HG02678 (cell line): ENCODE measurements at regions not wholly inside any gene's neighbourhood (a gene's known extent, or its start where the extent isn't known, plus 50 kb on each side); places are given as distances from the start of the nearest gene placed in this dataset.

Experiments
- ATAC-seq: cut with Tn5 transposase; IDR thresholded peaks from one replicate; pipeline ENCODE4 v1.9.1; 2021; ENCODE audit warnings: mild to moderate bottlenecking, moderate library complexity; ENCODE audit not compliant: unreplicated experiment

DNA sequence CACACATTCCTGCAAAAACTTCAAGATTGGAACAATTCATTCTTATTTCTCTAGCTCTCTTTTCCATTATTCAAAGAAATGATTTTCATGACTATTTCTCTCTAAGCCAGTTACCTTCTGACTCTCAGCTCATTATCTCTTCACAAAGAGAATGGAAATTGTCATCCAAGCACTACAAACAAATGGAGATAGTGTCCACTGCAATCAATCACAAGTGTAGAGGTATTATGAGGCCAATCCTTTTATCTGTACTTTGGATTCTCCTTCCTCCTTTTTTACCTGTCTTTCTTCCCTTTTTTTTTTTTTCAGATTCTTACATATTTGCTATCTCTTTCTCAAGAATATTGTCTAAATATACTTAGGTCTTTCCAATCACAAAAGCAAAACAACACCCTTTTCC lies 497.7 kb upstream of the MEF2C start:
- no peak for ATAC-seq

DNA sequence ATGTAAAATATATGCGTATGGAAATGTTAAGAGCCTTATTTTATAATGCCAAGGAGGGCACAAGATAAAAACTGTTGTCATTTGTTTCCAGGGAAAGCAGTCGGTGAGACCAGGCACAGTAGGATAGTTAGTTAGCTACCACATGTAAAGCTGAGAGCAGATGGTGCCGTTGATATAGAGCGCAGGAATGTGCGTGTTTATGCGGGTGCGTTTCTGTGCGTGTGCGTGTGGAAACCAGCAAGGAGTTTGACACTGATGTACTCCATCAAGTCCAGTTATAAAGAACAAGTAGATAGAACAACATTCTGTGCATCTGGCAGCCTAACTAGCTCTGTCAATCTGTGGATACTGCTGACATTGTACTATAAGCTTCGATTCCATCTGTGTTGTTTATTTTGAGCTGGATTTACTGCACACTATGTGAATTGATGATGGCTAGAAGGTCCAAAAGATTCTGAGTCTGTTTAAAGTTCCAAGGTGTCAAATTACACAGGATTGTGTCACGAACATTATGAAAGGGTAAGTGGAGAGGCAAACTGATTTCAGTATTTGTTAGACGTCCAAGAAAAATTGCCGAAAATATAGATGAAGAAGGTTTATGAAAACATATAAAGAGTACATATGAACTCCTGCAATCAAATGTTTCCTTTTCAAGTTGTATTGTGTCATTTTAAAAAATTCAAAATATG lies 494.9 kb upstream of the MEF2C start:
- no peak for ATAC-seq

DNA sequence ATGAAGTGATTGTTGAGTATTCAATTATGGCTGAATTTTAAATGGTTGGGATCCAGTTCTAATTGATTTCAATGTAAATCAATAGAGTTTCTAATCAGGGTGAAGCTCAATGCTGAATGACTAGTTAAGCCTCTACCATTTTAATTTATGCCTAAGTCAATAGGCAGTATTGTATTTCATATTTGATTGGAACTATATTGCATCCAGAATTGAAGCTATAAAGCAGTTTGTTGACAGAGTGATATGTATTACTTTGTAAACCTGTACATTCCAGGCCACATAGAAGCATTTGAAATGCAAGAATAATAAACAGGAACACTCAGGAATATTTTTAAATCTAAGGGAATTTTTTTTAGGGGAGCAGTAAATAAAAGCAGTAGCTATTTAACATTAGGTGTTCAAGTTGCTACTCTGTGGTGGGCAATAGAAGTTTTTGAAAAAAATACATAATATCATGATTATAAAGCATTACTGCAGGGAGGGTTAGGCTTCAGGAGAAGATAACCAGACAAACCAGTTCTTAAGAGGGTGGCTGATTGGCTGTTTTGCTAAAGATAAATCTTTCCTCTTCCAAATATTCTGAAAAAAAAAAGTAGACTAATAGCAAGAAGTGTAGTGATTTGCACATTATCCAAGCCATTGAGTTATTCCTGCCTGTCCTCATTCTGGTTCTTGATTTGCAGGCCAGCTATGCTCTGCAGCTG lies 492.0 kb upstream of the MEF2C start:
- no peak for ATAC-seq

DNA sequence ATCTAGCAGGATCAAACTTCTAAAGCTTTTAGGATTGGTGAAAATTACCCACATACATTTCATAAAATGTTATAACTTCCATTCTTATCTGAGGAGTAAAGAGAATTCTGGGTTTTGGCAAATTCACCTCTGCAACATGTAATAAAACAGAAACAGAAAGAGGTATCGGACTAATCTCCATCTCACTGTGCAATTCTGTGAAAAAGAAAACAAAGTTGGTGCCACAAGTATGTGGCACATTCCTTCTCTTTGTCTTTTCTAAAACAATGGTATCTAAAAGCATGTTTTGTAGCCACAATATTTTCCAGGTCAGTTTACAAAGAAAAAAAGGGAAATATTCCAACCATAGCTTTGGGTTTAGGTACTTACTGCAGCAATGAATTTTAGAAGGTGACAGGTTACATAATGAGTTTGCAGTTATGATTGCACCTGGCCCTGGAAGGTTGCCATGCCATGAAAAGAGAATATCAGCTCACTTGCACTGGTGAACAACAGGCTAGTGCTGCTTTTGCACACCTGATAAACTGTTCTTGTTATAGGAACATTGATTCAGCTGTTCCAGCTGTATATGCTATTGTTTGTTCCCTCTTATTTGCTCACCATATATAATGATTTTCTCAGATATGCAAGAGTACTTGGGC lies 491.3 kb upstream of the MEF2C start:
- ATAC-seq: no peak

DNA sequence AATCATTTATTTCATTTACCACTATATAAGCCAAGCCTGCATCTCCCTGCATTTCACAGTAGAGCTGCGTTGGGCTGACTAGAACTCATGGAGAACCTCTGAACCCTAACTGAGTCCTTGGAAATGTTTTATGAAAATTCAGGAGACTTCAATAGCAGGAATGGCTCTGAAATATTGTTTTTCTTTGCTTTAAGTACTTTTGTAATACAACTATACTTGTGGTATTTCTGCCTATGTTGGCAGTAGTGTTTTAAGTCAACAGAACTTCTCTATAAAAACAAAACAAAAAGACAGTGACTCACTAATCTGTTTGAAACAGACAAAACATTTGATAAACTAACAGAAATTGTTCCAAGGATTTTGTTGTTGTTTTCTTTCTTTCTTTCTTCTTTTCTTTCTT lies 489.2 kb upstream of the MEF2C start:
- ATAC-seq: no peak

GRCh38 chr5:89371646-89372045 lies 488.7 kb upstream of the MEF2C start:
- no peak for ATAC-seq

- ATAC-seq: no peak
Measured at GRCh38 chr5:89359046-89359445, 476.1 kb upstream of the MEF2C start.

DNA sequence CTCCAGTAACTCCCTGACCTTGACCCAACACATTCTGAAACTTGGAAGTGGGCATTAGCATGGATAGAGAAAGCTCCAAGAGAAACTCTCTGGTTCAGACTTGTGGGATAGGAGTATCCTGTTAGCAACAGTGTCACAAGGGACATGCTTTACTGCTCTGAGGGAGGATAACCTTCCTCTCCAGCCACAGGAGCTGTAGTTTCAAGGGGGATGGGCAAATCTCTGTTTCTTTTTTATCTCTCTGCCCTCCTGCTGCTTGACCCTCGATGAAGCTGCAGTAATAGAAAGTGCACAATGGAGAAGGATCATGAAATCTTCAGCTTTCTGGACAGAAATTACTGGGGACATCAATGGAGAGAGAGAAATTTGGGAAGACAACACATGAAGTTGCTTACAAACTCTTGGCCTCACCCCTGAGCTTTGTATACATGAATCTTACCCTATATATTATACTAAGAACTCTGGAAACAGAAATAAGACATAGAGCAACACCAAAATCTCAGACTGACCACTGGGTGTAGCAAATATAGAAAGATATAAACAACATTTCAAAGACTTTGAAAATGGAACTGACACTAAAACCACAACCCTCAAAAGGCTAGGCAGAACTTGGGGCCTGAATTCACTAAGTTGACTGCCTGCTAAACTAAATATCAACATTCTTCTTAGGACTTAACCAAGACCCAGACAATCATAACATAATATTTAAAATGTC lies 471.0 kb upstream of the MEF2C start:
- ATAC-seq: peak; percentile 78

DNA sequence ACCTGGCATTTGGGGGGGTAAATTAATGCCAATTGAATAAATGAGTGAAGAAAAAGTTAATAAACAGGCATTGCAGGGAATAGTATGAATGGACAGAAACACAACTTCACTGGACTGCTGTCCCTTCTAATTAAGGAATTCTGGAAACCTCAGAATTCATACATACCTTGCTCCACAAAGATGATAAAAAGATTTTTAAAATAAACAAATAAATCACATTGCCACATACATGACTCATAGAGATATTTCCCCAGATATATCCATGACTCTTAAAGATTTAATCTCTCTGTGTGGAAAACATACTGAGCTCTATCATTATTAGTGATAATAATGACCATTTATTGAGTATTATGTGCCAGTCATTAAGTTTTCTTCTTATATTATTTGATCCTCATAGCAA lies 469.0 kb upstream of the MEF2C start:
- no peak for ATAC-seq

GRCh38 chr5:89351222-89351621 lies 468.2 kb upstream of the MEF2C start:
- no peak for ATAC-seq

GRCh38 chr5:89350684-89351083 lies 467.7 kb upstream of the MEF2C start:
- no peak for ATAC-seq

- ATAC-seq: no peak
Measured at GRCh38 chr5:89349246-89349980, 466.4 kb upstream of the MEF2C start.

GRCh38 chr5:89346573-89346972 lies 463.6 kb upstream of the MEF2C start:
- ATAC-seq: no peak

DNA sequence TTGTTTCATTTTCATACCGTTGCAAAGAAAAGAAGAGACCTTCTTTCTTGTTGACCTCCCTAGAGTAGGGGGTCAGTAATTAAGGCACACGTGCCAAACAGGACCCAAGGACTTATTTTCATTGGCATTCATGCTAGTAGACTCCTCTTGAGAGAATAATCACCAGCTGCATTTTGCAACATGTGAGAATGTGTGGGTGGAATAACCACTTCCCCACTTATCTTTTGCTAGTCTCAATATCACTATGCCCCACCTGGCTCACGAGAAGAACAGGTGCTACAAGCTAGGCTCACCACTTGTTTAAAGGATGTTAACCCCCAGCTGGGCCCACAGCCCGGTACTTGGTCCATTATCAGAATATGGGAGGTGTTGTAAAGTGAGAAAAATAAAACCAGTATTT lies 460.7 kb upstream of the MEF2C start:
- ATAC-seq: peak; percentile 90

DNA sequence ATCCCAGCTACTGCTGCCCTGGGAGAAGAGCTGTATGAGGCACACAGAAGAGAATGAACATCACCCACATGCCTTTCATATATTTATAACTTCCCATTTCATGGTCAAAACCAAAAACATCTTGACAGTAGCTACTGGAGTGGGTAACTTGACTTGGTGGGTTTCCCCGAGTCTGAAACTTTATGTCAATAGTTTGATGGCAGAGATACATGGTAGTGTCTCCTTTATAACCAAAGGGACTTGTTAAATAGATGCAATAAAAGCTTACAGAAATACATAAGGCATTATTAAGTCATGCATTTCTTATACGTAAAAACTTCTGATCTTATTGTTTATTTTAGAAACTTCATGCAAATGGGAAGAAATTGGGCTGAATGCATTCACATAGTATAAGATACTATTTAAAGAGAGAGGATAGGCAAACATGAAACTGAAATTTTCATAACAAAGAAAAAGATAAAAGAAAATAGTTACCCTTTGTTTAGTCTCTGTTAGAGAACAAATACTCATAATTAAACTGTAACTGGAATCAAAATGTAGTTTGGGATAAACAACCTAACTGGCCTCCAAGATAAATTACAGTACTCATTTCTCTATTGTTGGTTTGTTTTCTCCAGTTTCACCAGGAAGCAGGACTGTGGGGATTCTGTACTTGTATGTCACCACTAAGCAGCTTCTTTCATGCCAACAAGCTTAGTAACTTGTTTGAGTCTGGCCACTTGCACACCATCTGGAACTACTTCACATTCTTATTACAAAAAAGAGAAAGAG lies 459.3 kb upstream of the MEF2C start:
- ATAC-seq: peak; percentile 25

DNA sequence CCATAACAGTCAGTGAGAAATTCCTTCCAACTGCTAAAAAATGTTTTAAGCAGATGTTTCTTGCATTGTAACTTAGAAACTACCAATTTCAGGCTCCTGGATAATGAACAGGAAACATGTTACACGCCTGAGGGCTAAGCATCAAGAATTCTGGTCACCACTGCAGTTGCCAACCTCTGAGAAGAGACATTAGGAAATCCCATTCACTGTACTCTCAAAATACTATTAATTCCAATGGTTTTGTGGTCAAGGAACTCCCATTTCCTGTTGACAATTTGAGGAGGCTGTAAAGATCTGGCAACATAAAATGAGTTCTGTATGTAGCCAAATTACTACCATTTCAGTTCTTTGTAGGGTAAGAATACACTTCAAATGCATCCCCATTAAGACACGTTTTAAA lies 456.0 kb upstream of the MEF2C start:
- ATAC-seq: no peak

DNA sequence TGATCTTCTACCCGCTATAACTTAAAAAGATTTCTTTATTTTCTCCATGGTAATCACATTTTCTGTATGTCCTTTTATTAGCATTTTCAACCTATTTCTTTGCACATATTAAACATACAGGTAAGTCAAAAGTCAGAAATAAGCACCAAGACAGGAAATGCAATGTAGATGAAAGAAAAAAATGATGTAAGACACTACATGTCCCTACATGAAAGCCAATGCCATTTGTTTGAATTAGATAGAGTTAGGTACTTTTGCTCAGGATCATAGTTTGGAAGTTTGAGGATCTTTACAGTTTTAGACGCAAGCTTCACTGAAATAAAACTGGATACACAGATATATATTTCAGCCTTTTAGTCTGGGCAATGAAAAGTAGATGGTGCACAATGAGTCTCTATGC lies 453.1 kb upstream of the MEF2C start:
- ATAC-seq: no peak

GRCh38 chr5:89330140-89330539 lies 447.2 kb upstream of the MEF2C start:
- no peak for ATAC-seq

DNA sequence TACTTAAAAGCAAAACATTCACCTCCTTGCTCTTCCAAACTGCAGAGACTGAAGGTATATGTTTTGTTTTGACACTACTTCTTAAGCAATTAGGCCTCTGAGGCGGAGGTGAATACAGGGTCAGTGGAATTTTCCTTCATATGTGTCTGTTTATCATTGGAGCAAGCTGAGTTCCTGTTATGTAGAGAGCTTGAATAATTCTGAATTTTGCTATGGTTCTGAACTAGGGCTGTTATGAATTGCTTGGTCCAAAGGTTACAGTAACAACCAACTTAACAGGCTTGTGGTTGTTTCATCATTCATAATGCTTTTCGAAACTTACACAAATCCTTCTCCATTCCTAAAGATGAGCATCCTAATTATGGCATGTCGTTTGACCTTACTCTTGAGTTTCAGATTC lies 444.6 kb upstream of the MEF2C start:
- ATAC-seq: no peak

DNA sequence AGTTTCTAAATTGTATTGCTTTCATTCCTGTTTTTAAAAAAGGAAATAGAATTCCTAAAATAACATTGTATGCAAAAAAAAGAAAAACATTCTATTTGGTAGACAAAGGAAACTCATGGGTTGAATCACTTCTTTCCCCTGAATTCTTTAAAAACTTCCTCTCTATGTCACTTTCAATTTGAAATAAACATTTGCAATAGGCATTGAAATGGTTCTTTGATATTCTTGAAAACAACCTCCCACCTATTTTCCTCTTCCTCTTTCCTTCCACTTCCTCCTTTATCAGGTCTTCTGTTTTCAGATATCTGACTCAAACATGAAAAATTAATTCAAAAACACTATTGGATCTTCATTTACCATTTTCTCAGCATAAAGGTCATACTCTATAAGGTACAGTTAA lies 442.0 kb upstream of the MEF2C start:
- ATAC-seq: no peak
